Caco-2 (cell line): ENCODE measurements at regions not wholly inside any gene's neighbourhood (a gene's known extent, or its start where the extent isn't known, plus 50 kb on each side); places are given as distances from the start of the nearest gene placed in this dataset.
A peak's percentile ranks its signal among the peaks of the same experiment; 100 is the strongest.
"Not testable (repeated sequence)": the region's sequence is repeated elsewhere in the genome, so short reads cannot be mapped to it uniquely, and the experiment has no call there.

Experiments used
- BruUV-seq: library from RNA; stranded (reverse); fragments of 400-500 nt; replicated peaks from 2 replicates; lab custom pipeline; 2021; lab: Mats Ljungman, UMichigan
- CTCF ChIA-PET: fragments of 300-600 bp; sonication (Branson Sonifier 250); formaldehyde crosslinking; loops from one replicate; lab custom pipeline; 2022; ENCODE audit warnings: antibody characterized with exemption; lab: Charles Lee
- POLR2A ChIA-PET: fragments of 300-600 bp; sonication (Branson Sonifier 250); formaldehyde crosslinking; loops from one replicate; lab custom pipeline; 2022; ENCODE audit warnings: antibody characterized with exemption; lab: Charles Lee
- DNase-seq, 2 experiments: peaks; one replicate each; pipeline versions ENCODE4 v3.0.0 to v3.0.0-alpha.2; 2020 to 2022
- H3K27me3 ChIP-seq: replicated peaks from 2 replicates; pipeline ENCODE4 v1.6.0; 2011; ENCODE audit warnings: low read length; ENCODE audit not compliant: control insufficient read depth, insufficient read depth
- H3K36me3 ChIP-seq: 2 replicates; pipeline ENCODE4 v1.5.1; 2011; ENCODE audit warnings: low read length; ENCODE audit not compliant: control insufficient read depth, insufficient read depth
- H3K4me1 ChIP-seq: fragments of 250-450 bp; sonication (Bioruptor Pico); 2 replicates; pipeline ENCODE4 v1.5.1; 2020; ENCODE audit warnings: mild to moderate bottlenecking
- H3K4me3 ChIP-seq: 2 replicates; pipeline ENCODE4 v1.5.1; 2011; ENCODE audit warnings: low read depth, mild to moderate bottlenecking, control low read depth, low read length
- H3K9me3 ChIP-seq: fragments of 250-450 bp; sonication (Bioruptor Pico); 2 replicates; pipeline ENCODE4 v1.5.1; 2020; ENCODE audit warnings: mild to moderate bottlenecking, moderate library complexity
- H3K27ac Mint-ChIP-seq: one replicate; pipeline ENCODE4 v1.8.0; 2022; ENCODE audit warnings: mixed read lengths; ENCODE audit not compliant: unreplicated experiment
- H3K27me3 Mint-ChIP-seq: one replicate; pipeline ENCODE4 v1.8.0; 2022; ENCODE audit warnings: mixed read lengths; ENCODE audit not compliant: insufficient read depth, unreplicated experiment
- H3K36me3 Mint-ChIP-seq: one replicate; pipeline ENCODE4 v1.8.0; 2022; ENCODE audit warnings: mild to moderate bottlenecking, mixed read lengths; ENCODE audit not compliant: insufficient read depth, unreplicated experiment
- H3K4me1 Mint-ChIP-seq: one replicate; pipeline ENCODE4 v1.8.0; 2022; ENCODE audit warnings: low read depth, mixed read lengths; ENCODE audit not compliant: unreplicated experiment
- H3K4me3 Mint-ChIP-seq: one replicate; pipeline ENCODE4 v1.8.0; 2022; ENCODE audit warnings: mild to moderate bottlenecking, moderate library complexity, mixed read lengths; ENCODE audit not compliant: unreplicated experiment
- H3K9me3 Mint-ChIP-seq: one replicate; pipeline ENCODE4 v1.8.0; 2022; ENCODE audit warnings: mixed read lengths; ENCODE audit not compliant: unreplicated experiment
- intact Hi-C: fragments of 100-400 bp; cut with micrococcal nuclease; formaldehyde crosslinking; loops from one replicate; pipeline ENCODE4 v1.10.0; 2022; ENCODE audit not compliant: unreplicated experiment
- TF ChIP-seq, protein P1 (sequence below), 2 experiments: fragments of 200-600 bp in 1 of 2; IDR thresholded peaks; 1 replicate in 1 of 2; 2 replicates in 1 of 2; pipeline versions ENCODE4 v1.5.1 to v1.8.0; 2011 to 2022; ENCODE audit warnings: antibody characterized with exemption in 1 of 2, control low read depth in 1 of 2, inconsistent platforms in 1 of 2, low read depth in 1 of 2, low read length in 1 of 2, mild to moderate bottlenecking in 1 of 2, moderate library complexity in 1 of 2; ENCODE audit not compliant: insufficient read depth in 1 of 2, severe bottlenecking in 1 of 2, unreplicated experiment in 1 of 2

DNA sequence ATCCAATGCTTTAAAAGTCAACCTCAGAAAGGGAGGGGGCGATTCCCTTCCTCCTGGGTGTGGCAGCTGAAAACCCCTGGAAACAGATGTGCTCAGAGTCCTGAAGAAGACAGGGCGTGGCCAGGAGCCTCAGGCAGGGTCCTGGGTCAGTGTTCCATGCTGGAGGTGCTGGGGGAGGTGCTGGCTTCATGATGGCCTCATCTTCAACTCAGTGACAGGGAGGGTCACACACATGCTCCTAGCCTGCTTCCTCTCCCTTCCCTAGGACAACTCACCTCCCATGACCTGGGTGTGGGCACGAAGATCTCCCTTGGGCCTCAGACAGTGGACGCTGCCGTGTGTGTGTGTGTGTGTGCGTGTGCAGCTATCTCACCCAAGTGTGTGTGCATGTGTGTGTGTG, 245.6 kb upstream of the B3GAT1 start:
- Mint-ChIP-seq H3K9me3 (peaks cover 9% of the 10 kb centered on the region), H3K27ac (no peak overlapping the region), H3K4me3 (no peak overlapping the region), H3K4me1 (no peaks in the 10 kb centered on the region), H3K36me3 (no peaks in the 10 kb centered on the region), H3K27me3 (peaks cover 5% of the 10 kb centered on the region)
- Histone ChIP-seq H3K36me3 (no peaks in the 10 kb centered on the region), H3K4me1 (no peaks in the 10 kb centered on the region), H3K9me3 (peaks cover 19% of the 10 kb centered on the region), H3K4me3 (no peak overlapping the region), H3K27me3 (no peaks in the 10 kb centered on the region)
- CTCF ChIA-PET, result no interaction called here
- intact Hi-C loops, result no loop called here
- BruUV-seq, result no TSS peak
- DNase-seq, result peak in 1 of 2 experiments; percentile 53
- POLR2A ChIA-PET, result interaction anchor here (0.6 kb wide), 1 partner anchor 347 kb away, joined by 9 read pairs; no protein-coding TSS in a partner anchor
- TF ChIP-seq, protein P1, sequence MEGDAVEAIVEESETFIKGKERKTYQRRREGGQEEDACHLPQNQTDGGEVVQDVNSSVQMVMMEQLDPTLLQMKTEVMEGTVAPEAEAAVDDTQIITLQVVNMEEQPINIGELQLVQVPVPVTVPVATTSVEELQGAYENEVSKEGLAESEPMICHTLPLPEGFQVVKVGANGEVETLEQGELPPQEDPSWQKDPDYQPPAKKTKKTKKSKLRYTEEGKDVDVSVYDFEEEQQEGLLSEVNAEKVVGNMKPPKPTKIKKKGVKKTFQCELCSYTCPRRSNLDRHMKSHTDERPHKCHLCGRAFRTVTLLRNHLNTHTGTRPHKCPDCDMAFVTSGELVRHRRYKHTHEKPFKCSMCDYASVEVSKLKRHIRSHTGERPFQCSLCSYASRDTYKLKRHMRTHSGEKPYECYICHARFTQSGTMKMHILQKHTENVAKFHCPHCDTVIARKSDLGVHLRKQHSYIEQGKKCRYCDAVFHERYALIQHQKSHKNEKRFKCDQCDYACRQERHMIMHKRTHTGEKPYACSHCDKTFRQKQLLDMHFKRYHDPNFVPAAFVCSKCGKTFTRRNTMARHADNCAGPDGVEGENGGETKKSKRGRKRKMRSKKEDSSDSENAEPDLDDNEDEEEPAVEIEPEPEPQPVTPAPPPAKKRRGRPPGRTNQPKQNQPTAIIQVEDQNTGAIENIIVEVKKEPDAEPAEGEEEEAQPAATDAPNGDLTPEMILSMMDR (IDR thresholded peaks at IDR 0.05; ENCODE audit: insufficient read depth in 1 of 2, low read depth in 1 of 2, low read length in 1 of 2, severe bottlenecking in 1 of 2, unreplicated experiment in 1 of 2), result no peak

DNA sequence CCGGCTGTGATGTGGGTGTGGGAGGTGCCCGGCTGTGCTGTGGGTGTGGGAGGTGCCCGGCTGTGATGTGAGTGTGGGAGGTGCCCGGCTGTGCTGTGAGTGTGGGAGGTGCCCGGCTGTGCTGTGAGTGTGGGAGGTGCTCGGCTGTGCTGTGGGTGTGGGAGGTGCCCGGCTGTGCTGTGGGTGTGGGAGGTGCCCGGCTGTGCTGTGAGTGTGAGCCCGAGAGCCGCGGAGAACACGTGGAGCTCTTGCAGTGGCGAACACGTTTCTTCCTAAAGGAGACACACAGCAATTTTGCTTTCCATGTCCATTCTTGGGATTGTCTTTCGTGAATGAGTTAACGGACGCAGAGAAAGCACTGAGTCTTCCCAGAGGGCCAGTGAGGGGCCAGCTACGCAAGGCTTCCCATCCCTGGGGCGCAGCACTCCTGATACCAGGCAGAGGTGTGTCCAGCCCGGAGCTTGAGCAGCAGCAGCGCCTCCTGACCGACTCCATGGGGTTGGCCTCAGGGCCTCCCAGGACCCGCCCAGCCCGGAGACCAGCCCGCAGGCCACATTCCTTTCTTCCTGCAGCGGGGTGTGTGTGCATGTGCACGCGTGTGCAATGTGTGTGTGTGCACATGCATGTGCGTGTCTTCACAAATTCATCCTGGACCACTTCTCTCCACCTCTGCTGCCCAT, 245.0 kb upstream of the B3GAT1 start:
- peak in 1 of 2 experiments; percentile 56 for DNase-seq

DNA sequence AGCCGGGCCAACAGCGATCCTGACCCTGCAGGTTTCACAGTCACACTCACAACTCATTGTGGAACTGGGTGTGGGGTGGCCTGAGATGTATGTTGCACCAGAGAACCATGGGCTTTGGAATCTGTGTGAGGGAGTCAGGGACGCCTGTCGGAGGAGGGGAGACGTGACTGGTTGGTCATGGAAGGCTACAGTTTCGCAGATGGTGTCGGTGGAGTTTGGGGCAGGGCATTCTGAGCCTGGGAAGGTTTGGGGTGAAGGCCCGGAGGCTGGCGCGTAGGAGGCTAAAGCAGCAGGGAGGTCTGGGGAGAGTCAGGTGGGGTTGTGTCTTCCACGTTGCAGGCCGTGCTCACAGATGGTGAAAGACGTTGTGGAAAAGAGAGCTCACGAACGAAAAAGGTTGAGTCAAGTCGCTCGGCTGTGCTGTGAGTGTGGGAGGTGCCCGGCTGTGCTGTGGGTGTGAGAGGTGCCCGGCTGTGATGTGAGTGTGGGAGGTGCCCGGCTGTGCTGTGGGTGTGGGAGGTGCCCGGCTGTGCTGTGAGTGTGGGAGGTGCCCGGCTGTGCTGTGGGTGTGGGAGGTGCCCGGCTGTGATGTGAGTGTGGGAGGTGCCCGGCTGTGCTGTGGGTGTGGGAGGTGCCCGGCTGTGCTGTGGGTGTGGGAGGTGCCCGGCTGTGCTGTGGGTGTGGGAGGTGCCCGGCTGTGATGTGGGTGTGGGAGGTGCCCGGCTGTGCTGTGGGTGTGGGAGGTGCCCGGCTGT, 244.2 kb upstream of the B3GAT1 start:
- POLR2A ChIA-PET, H3K4me1 Mint-ChIP-seq, H3K36me3 Mint-ChIP-seq, H3K9me3 Mint-ChIP-seq, H3K27ac Mint-ChIP-seq, H3K4me3 ChIP-seq, H3K36me3 ChIP-seq, H3K4me1 ChIP-seq, H3K4me3 Mint-ChIP-seq, CTCF ChIA-PET, H3K27me3 ChIP-seq, BruUV-seq, H3K27me3 Mint-ChIP-seq, intact Hi-C loops: not testable (repeated sequence)
- H3K9me3 ChIP-seq, result peaks cover 19% of the 10 kb centered on the region
- DNase-seq, result peak in 1 of 2 experiments; percentile 25

More for the DNA sequence above, 245.0 kb upstream of the B3GAT1 start:
- POLR2A ChIA-PET, result interaction anchor here (0.6 kb wide), 1 partner anchor 347 kb away, joined by 9 read pairs; no protein-coding TSS in a partner anchor
- Mint-ChIP-seq H3K9me3 (peaks cover 9% of the 10 kb centered on the region), H3K36me3 (no peaks in the 10 kb centered on the region), H3K27me3 (peaks cover 7% of the 10 kb centered on the region), H3K4me1 (no peaks in the 10 kb centered on the region), H3K4me3 (no peak overlapping the region), H3K27ac (no peak overlapping the region)
- no TSS peak for BruUV-seq
- H3K4me1 ChIP-seq, result no peaks in the 10 kb centered on the region
- intact Hi-C loops, result no loop called here
- peaks cover 19% of the 10 kb centered on the region for H3K9me3 ChIP-seq
- H3K4me3 ChIP-seq, result no peak overlapping the region
- H3K27me3 ChIP-seq, result no peaks in the 10 kb centered on the region
- TF ChIP-seq, protein P1 (IDR thresholded peaks at IDR 0.05; ENCODE audit: insufficient read depth in 1 of 2, low read depth in 1 of 2, low read length in 1 of 2, severe bottlenecking in 1 of 2, unreplicated experiment in 1 of 2), result no peak
- H3K36me3 ChIP-seq, result no peaks in the 10 kb centered on the region
- CTCF ChIA-PET, result no interaction called here
